ENCODE measurements at regions not wholly inside any gene's neighbourhood (a gene's known extent, or its start where the extent isn't known, plus 50 kb on each side); places are given as distances from the start of the nearest gene placed in this dataset.
"Not testable (repeated sequence)": the region's sequence is repeated elsewhere in the genome, so short reads cannot be mapped to it uniquely, and the experiment has no call there.

DNA sequence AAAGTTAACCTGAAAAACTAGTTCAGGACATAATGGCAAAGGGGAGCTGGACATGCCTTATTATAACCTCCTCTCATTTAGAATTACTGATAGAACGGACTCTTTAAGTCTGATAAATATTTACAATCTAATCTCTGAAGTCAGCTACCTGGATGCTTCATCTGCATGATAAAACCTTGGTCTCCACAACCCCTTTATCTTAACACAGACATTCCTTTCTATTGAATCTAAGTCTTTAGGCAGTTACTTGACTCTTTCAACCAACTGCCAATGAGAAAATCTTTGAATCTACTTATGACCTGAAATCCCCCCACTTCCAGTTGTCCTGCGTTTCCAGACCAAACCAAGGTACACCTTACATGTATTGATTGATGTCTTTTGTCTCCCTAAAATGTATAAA, 191.2 kb upstream of the LRRTM4 start:
- H3K27ac ChIP-seq (ENCODE audit: low read depth in 1 of 2, low read length in 1 of 2) = no peak overlapping the region
- ATAC-seq (ENCODE audit: insufficient read depth, low FRiP score) (no peak), DNase-seq (no peak)
- no peak overlapping the region for H3K4me3 ChIP-seq
- H3K4me1 ChIP-seq (ENCODE audit: control insufficient read depth in 5 of 5, insufficient read depth in 5 of 5, low read length in 5 of 5) = no peaks in the 10 kb centered on the region
- no peaks in the 10 kb centered on the region for H3K27me3 ChIP-seq (ENCODE audit: control insufficient read depth in 3 of 3, insufficient read depth in 3 of 3, low read length in 2 of 3)
- H3K36me3 ChIP-seq (ENCODE audit: control insufficient read depth in 4 of 4, insufficient read depth in 4 of 4, low read length in 4 of 4) = no peaks in the 10 kb centered on the region
- 67 to 78% methylated on average over 2 of the region's 2 CpGs for WGBS, 2 donors
- H3K9ac ChIP-seq (ENCODE audit: insufficient read depth in 1 of 2, low read length in 2 of 2) = no peak overlapping the region
- no peak for TF ChIP-seq CTCF (IDR thresholded peaks at IDR 0.05; ENCODE audit: control extremely low read depth, extremely low read depth)
- no peaks in the 10 kb centered on the region for H3K9me3 ChIP-seq (ENCODE audit: control insufficient read depth in 4 of 4, insufficient read depth in 3 of 4, low read length in 3 of 4)

GRCh38 chr2:77720115-77720514, 197.9 kb upstream of the LRRTM4 start:
- Histone ChIP-seq H3K27ac (ENCODE audit: low read depth in 1 of 2, low read length in 1 of 2) (no peak overlapping the region), H3K4me1 (ENCODE audit: control insufficient read depth in 5 of 5, insufficient read depth in 5 of 5, low read length in 5 of 5) (no peaks in the 10 kb centered on the region), H3K36me3 (ENCODE audit: control insufficient read depth in 4 of 4, insufficient read depth in 4 of 4, low read length in 4 of 4) (no peaks in the 10 kb centered on the region), H3K9ac (ENCODE audit: insufficient read depth in 1 of 2, low read length in 2 of 2) (no peak overlapping the region), H3K9me3 (ENCODE audit: control insufficient read depth in 4 of 4, insufficient read depth in 3 of 4, low read length in 3 of 4) (no peaks in the 10 kb centered on the region), H3K4me3 (no peak overlapping the region), H3K27me3 (ENCODE audit: control insufficient read depth in 3 of 3, insufficient read depth in 3 of 3, low read length in 2 of 3) (no peaks in the 10 kb centered on the region)
- WGBS, 2 donors = 77 to 86% methylated on average over 4 of the region's 4 CpGs
- no peak for ATAC-seq (ENCODE audit: insufficient read depth, low FRiP score)
- no peak for TF ChIP-seq CTCF (IDR thresholded peaks at IDR 0.05; ENCODE audit: control extremely low read depth, extremely low read depth)
- peak in 2 of 3 donors; percentile 7 to 9 for DNase-seq

GRCh38 chr2:77721593-77721992, 199.4 kb upstream of the LRRTM4 start:
- TF ChIP-seq CTCF (IDR thresholded peaks at IDR 0.05; ENCODE audit: control extremely low read depth, extremely low read depth) = no peak
- ATAC-seq (ENCODE audit: insufficient read depth, low FRiP score) = no peak
- H3K27ac ChIP-seq (ENCODE audit: low read depth in 1 of 2, low read length in 1 of 2) = no peak overlapping the region
- H3K36me3 ChIP-seq (ENCODE audit: control insufficient read depth in 4 of 4, insufficient read depth in 4 of 4, low read length in 4 of 4) = no peaks in the 10 kb centered on the region
- H3K9ac ChIP-seq (ENCODE audit: insufficient read depth in 1 of 2, low read length in 2 of 2) = no peak overlapping the region
- H3K9me3 ChIP-seq (ENCODE audit: control insufficient read depth in 4 of 4, insufficient read depth in 3 of 4, low read length in 3 of 4) = no peaks in the 10 kb centered on the region
- no peaks in the 10 kb centered on the region for H3K27me3 ChIP-seq (ENCODE audit: control insufficient read depth in 3 of 3, insufficient read depth in 3 of 3, low read length in 2 of 3)
- H3K4me1 ChIP-seq (ENCODE audit: control insufficient read depth in 5 of 5, insufficient read depth in 5 of 5, low read length in 5 of 5) = no peaks in the 10 kb centered on the region
- H3K4me3 ChIP-seq = no peak overlapping the region
- no peak for DNase-seq

- H3K27me3 ChIP-seq (ENCODE audit: control insufficient read depth in 3 of 3, insufficient read depth in 3 of 3, low read length in 2 of 3) = no peaks in the 10 kb centered on the region
- H3K36me3 ChIP-seq (ENCODE audit: control insufficient read depth in 4 of 4, insufficient read depth in 4 of 4, low read length in 4 of 4) = no peaks in the 10 kb centered on the region
- no peak for DNase-seq
- no peak overlapping the region for H3K4me3 ChIP-seq
- no peak for ATAC-seq (ENCODE audit: insufficient read depth, low FRiP score)
- H3K9ac ChIP-seq (ENCODE audit: insufficient read depth in 1 of 2, low read length in 2 of 2) = no peak overlapping the region
- TF ChIP-seq CTCF (IDR thresholded peaks at IDR 0.05; ENCODE audit: control extremely low read depth, extremely low read depth) = no peak
- no peak overlapping the region for H3K27ac ChIP-seq (ENCODE audit: low read depth in 1 of 2, low read length in 1 of 2)
- WGBS, 2 donors = 94 to 96% methylated on average over 1 of the region's 1 CpG
- H3K9me3 ChIP-seq (ENCODE audit: control insufficient read depth in 4 of 4, insufficient read depth in 3 of 4, low read length in 3 of 4) = no peaks in the 10 kb centered on the region
- no peaks in the 10 kb centered on the region for H3K4me1 ChIP-seq (ENCODE audit: control insufficient read depth in 5 of 5, insufficient read depth in 5 of 5, low read length in 5 of 5)
Measured at GRCh38 chr2:77725045-77725444, 202.9 kb upstream of the LRRTM4 start.

DNA sequence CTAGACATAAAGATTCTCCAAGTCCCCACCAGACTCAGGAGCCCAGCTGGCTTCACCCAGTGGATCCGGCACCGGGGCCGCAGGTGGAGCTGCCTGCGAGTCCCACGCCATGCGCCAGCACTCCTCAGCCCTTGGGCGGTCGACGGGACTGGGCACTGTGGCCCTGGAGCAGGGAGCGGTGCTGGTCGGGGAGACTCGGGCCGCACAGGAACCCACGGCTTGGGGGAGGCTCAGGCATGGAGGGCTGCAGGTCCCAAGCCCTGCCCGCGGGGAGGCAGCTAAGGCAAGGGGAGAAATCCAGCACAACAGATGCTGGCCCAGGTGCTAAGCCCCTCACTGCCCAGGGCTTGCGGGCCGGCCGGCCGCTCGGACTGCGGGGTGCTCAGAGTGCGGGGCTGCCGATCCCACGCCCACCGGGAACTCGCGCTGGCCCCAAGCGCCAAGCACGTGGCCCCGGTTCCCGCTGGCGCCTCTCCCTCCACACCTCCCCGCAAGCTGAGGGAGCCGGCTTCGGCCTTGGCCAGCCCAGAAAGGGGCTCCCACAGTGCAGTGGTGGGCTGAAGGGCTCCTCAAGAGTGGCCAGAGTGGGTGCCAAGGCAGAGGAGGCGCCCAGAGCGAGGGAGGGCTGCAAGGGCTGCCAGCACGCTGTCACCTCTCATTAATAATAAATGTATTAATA, 212.6 kb upstream of the LRRTM4 start:
- H3K27ac ChIP-seq (ENCODE audit: low read depth in 1 of 2, low read length in 1 of 2); H3K4me1 ChIP-seq (ENCODE audit: control insufficient read depth in 5 of 5, insufficient read depth in 5 of 5, low read length in 5 of 5); DNase-seq; H3K9ac ChIP-seq (ENCODE audit: insufficient read depth in 1 of 2, low read length in 2 of 2); H3K36me3 ChIP-seq (ENCODE audit: control insufficient read depth in 4 of 4, insufficient read depth in 4 of 4, low read length in 4 of 4); H3K9me3 ChIP-seq (ENCODE audit: control insufficient read depth in 4 of 4, insufficient read depth in 3 of 4, low read length in 3 of 4); H3K4me3 ChIP-seq; H3K27me3 ChIP-seq (ENCODE audit: control insufficient read depth in 3 of 3, insufficient read depth in 3 of 3, low read length in 2 of 3); ATAC-seq (ENCODE audit: insufficient read depth, low FRiP score): not testable (repeated sequence)
- WGBS, 2 donors = 97% methylated on average over 39 of the region's 39 CpGs

All from lung (tissue), 11 donors.